ENCODE measurements at regions not wholly inside any gene's neighbourhood (a gene's known extent, or its start where the extent isn't known, plus 50 kb on each side); places are given as distances from the start of the nearest gene placed in this dataset.
A peak's percentile ranks its signal among the peaks of the same experiment; 100 is the strongest.

GRCh38 chr7:114755856-114756255, 166.0 kb upstream of the MDFIC start:
- no peaks in the 10 kb centered on the region for H3K9me3 ChIP-seq
- DNase-seq (ENCODE audit: low read depth in 1 of 2, low spot score in 1 of 2) (no peak), ATAC-seq (no peak), FAIRE-seq (no peak)
- 84% methylated on average over 4 of the region's 4 CpGs for WGBS (ENCODE audit: missing lambda C conversion rate)
- CTCF ChIA-PET: no interaction called here
- no peak overlapping the region for H3K27ac ChIP-seq
- peaks cover 19% of the 10 kb centered on the region for H3K4me1 ChIP-seq
- POLR2A ChIA-PET: no interaction called here
- no peak overlapping the region for H3K4me3 ChIP-seq
- TF ChIP-seq TP53 (CRISPR knock-in tag; IDR thresholded peaks at IDR 0.05) (no peak), E2F6 (IDR thresholded peaks at IDR 0.05; ENCODE audit: borderline replicate concordance, low read depth) (no peak), ZNF302 (CRISPR knock-in tag; IDR thresholded peaks at IDR 0.05) (no peak), RNF2 (IDR thresholded peaks at IDR 0.05; ENCODE audit: borderline replicate concordance, low read depth) (no peak), GATA3 (IDR thresholded peaks at IDR 0.05; ENCODE audit: borderline replicate concordance) (no peak), RAD21 (conservative IDR thresholded peaks at IDR 0.05 in 1 of 2, IDR thresholded peaks at IDR 0.05 in 1 of 2) (no peak), ZSCAN20 (CRISPR knock-in tag; IDR thresholded peaks at IDR 0.05) (no peak), HOXB13 (CRISPR knock-in tag; IDR thresholded peaks at IDR 0.05; ENCODE audit: low read depth) (no peak), MAX (IDR thresholded peaks at IDR 0.05) (no peak), KDM5A (IDR thresholded peaks at IDR 0.05) (no peak), FOXS1 (CRISPR knock-in tag; IDR thresholded peaks at IDR 0.05) (no peak)
- H3K4me2 ChIP-seq: no peak overlapping the region

- 68% methylated on average over 4 of the region's 4 CpGs for WGBS (ENCODE audit: missing lambda C conversion rate)
- POLR2A ChIA-PET: no interaction called here
- Histone ChIP-seq H3K4me3 (no peak overlapping the region), H3K4me2 (peak overlapping the region; percentile 44; the same call in 1 of the 3 replicates), H3K9me3 (no peaks in the 10 kb centered on the region), H3K4me1 (peaks cover 19% of the 10 kb centered on the region), H3K27ac (peak overlapping the region in 1 of 2 experiments; percentile 17; a peak in 1 of 6 replicates)
- CTCF ChIA-PET: no interaction called here
- TF ChIP-seq HOXB13 (CRISPR knock-in tag; IDR thresholded peaks at IDR 0.05; ENCODE audit: low read depth) (no peak), JUNB (IDR thresholded peaks at IDR 0.05) (no peak), KDM5A (IDR thresholded peaks at IDR 0.05) (no peak), EHF (CRISPR knock-in tag; IDR thresholded peaks at IDR 0.05) (no peak), CTCF (IDR thresholded peaks at IDR 0.05) (no peak)
- no peak for FAIRE-seq
- no peak for DNase-seq (ENCODE audit: low read depth in 1 of 2, low spot score in 1 of 2)
- ATAC-seq: no peak
Measured at GRCh38 chr7:114758661-114759227, 163.2 kb upstream of the MDFIC start.

- POLR2A ChIA-PET: no interaction called here
- peak overlapping the region; percentile 11 to 17; a peak in 2 of 6 replicates for H3K27ac ChIP-seq
- no peaks in the 10 kb centered on the region for H3K9me3 ChIP-seq
- peak overlapping the region; percentile 44 for H3K4me2 ChIP-seq
- H3K4me3 ChIP-seq: no peak overlapping the region
- peaks cover 19% of the 10 kb centered on the region for H3K4me1 ChIP-seq
- WGBS (ENCODE audit: missing lambda C conversion rate): 89% methylated on average over 2 of the region's 2 CpGs
- ATAC-seq (peak in 1 of 2 experiments; percentile 42; a peak in 3 of 6 replicates), FAIRE-seq (no peak), DNase-seq (ENCODE audit: low read depth in 1 of 2, low spot score in 1 of 2) (peak in 1 of 2 experiments; percentile 22)
- TF ChIP-seq BCL3 (IDR thresholded peaks at IDR 0.05) (no peak), CBX2 (IDR thresholded peaks at IDR 0.05; ENCODE audit: borderline replicate concordance, low read depth) (no peak), MAFK (IDR thresholded peaks at IDR 0.05; ENCODE audit: partially characterized antibody) (no peak)
- CTCF ChIA-PET: no interaction called here
Measured at GRCh38 chr7:114759347-114760062, 162.4 kb upstream of the MDFIC start.
